Activated T-cell treated with anti-CD3 and anti-CD28 coated beads, Interleukin-2, amount 50 U/mL, for 4 hours (primary cell): ENCODE measurements at regions not wholly inside any gene's neighbourhood (a gene's known extent, or its start where the extent isn't known, plus 50 kb on each side); places are given as distances from the start of the nearest gene placed in this dataset.

Experiments used
- ATAC-seq, 2 donors: fragments of 200-7000 bp; cut with Tn5 transposase; one replicate each; pipeline ENCODE4 v1.10.0; 2021
- DNase-seq: peaks from one replicate; pipeline ENCODE4 v3.0.0-alpha.2; 2020
- H3K27me3 Mint-ChIP-seq: one replicate; pipeline ENCODE4 v1.8.0; 2021; ENCODE audit warnings: low read depth, mixed read lengths
- H3K36me3 Mint-ChIP-seq: one replicate; pipeline ENCODE4 v1.8.0; 2022; ENCODE audit warnings: mixed read lengths; ENCODE audit not compliant: insufficient read depth
- H3K4me1 Mint-ChIP-seq: one replicate; pipeline ENCODE4 v1.8.0; 2021; ENCODE audit warnings: low read depth, mixed read lengths
- H3K4me3 Mint-ChIP-seq: one replicate; pipeline ENCODE4 v1.8.0; 2021; ENCODE audit warnings: mild to moderate bottlenecking, moderate library complexity, mixed read lengths
- H3K9me3 Mint-ChIP-seq: one replicate; pipeline ENCODE4 v1.8.0; 2021; ENCODE audit warnings: mixed read lengths

- H3K4me3 Mint-ChIP-seq, result no peak overlapping the region
Observed at GRCh38 chr2:188917632-188918031, 56.5 kb upstream of the COL3A1 start.

GRCh38 chr2:188919824-188920223 lies 54.3 kb upstream of the COL3A1 start:
- H3K4me1 Mint-ChIP-seq, result no peaks in the 10 kb centered on the region
- H3K9me3 Mint-ChIP-seq, result peaks cover 3% of the 10 kb centered on the region
- no peaks in the 10 kb centered on the region for H3K27me3 Mint-ChIP-seq
- DNase-seq (no peak), ATAC-seq (no peak)
- no peak overlapping the region for H3K4me3 Mint-ChIP-seq
- H3K36me3 Mint-ChIP-seq, result no peaks in the 10 kb centered on the region

More at GRCh38 chr2:188917632-188918031, 56.5 kb upstream of the COL3A1 start:
- no peaks in the 10 kb centered on the region for H3K4me1 Mint-ChIP-seq
- DNase-seq (no peak), ATAC-seq (no peak)
- no peaks in the 10 kb centered on the region for H3K27me3 Mint-ChIP-seq
- peaks cover 3% of the 10 kb centered on the region for H3K9me3 Mint-ChIP-seq
- H3K36me3 Mint-ChIP-seq, result no peaks in the 10 kb centered on the region

GRCh38 chr2:188922191-188922590 lies 52.0 kb upstream of the COL3A1 start:
- ATAC-seq (no peak), DNase-seq (no peak)
- H3K9me3 Mint-ChIP-seq, result peaks cover 7% of the 10 kb centered on the region
- no peaks in the 10 kb centered on the region for H3K36me3 Mint-ChIP-seq
- no peak overlapping the region for H3K4me3 Mint-ChIP-seq
- H3K4me1 Mint-ChIP-seq, result no peaks in the 10 kb centered on the region
- H3K27me3 Mint-ChIP-seq, result no peaks in the 10 kb centered on the region
